ENCODE measurements at regions not wholly inside any gene's neighbourhood (a gene's known extent, or its start where the extent isn't known, plus 50 kb on each side); places are given as distances from the start of the nearest gene placed in this dataset.
"Not testable (repeated sequence)": the region's sequence is repeated elsewhere in the genome, so short reads cannot be mapped to it uniquely, and the experiment has no call there.

DNA sequence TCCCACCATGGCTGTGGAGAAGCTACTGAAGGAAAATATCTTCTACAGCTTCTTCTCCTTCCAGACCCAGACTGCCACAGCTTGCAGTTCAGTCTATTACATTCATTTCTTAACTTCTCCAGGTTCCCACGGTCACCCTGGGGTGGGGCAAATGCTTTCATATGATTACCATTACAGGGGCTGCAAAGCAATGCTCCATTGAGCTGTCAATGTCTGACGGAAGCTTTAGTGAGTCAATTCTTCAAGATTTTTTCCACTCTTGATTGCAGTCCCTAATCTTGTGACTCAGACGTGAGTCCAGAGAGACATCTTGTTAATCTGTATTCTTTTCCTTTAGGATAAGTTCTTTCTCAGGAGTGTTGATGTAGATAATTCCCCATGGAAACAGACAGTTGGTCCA, 233.4 kb upstream of the DDI1 start:
- DNase-seq (ENCODE audit: low read depth, low spot score) = no peak

DNA sequence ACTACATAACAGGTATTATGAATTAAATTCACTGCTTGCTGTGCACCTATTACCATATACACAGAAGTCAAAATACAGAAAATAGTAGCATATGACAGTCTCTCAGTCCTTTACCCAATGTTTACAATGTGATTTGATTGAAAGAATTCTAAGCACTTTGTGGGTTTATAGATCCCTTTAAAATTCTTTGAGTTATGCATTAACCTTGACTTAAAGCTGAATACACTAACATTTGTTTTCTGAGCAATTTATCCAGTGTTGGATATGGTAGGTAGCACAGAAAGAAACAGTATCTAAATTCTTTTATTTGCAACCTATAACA, 230.8 kb upstream of the DDI1 start:
- DNase-seq (ENCODE audit: low read depth, low spot score) = no peak

DNA sequence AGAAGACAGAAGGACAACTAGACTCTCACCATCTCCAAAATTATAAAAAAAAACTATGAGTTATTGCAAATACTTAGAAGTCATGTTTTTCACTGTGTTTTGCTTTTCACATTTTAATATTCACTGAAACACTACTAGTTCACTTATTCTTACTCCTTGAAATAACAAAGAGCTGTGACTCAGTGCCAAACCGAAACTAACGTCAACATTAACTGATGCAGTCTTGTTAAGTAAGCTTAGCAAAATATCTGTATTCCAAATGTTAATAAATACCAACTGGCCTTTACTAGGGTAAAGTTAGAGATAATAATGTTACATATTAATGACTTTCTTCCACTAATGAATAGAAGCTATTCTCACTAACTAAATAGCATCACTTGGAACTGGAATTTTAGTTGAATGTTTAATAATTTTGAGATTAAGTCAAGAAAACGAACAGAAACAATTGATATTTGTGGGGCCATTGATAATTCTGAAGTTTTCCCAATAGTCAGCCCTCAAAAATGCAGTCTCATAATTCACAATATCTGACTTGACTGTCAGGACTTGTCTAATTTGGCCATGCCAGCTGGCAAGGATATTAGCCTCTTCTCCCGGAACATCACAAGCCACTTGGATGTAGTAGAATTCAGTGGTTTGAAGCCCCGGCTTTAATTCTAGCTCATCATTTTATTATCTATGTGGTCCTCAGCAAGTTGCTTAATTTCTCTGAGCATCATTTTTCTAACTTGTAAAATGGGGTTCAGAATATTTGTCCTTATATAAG, 230.1 kb upstream of the DDI1 start:
- DNase-seq (ENCODE audit: low read depth, low spot score) = peak; percentile 77

DNA sequence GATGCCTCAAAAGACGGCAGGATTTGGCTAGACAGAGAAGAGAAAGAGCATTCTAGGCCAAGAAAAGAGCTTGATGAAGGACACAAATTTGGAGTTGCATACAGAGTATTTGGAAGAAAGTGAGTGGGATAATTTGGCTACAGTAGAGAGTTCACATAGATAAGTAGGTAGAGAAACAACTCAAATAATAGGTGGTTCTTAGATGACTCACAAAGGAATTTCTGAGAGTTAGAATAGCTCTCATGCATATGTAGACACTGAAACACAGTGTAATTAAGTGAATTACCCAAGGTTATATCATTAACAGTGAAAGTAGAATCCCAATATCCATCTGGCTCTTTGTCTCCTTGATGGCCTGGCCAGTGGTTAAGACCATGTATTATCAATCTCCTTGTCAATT, 228.6 kb upstream of the DDI1 start:
- DNase-seq (ENCODE audit: low read depth, low spot score) = no peak

DNA sequence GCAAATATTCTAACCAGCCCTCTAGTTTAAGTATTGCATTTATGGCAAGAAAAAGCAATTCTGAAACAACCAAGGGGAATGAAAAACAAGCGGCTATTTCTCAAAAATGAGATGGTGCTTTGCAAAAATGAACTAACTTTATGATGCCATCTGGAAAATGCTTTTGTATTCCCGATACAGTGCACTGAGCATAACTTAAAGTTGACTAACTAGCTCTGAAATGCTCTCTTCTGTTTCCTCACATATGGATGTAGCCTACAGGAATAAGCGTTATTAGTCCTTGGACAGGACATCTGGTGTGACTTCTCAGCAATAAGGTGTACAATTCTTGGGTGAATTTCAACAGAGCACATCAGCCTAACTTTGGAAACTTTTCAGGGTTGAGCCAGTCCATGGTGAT, 228.2 kb upstream of the DDI1 start:
- DNase-seq (ENCODE audit: low read depth, low spot score) = no peak

DNA sequence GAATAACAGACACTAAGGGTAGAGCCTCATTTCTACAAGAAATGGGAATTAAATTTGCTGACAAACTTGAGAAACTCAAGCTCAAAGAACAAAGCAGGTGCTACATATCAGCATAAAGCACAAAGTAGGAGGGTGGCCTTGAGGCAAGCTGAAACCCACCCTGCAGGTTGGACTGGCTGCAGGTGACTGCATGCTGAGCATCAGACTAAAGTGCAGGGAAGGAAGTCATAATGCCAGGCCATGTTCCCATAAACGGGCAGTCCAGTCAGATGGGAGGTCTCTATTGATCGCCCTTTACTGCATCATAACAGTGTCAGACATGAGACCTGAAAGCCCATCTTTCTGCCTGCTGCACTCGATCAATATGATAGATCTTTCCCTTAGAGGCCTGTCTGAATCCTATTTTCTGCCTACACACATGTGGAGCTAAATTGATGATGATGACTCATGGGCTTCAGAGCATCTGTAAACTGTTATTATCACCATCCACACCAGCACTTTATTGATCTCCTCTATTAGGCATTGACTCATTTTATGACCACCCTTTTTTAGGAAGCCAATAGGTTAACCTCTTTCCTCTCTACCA, 224.5 kb upstream of the DDI1 start:
- no peak for DNase-seq (ENCODE audit: low read depth, low spot score)

DNA sequence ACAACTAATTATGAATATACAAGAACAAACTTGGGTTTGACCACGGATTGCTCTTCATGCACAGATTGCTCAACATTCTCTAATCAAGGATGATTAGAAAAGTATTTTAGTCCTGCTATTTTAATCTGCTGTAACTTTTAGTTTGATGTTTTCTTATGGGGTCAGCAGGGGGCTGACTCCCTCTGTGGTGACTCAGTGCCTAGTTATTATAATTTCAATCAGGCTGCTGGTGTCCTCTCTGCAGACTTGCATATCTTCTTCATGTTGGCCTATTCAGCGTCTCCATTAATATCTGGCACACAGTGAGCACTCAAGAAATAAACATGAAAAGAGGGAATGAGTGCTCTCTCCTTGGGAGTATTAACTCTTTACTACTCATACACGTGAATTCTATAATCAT, 223.8 kb upstream of the DDI1 start:
- peak; percentile 39 for DNase-seq (ENCODE audit: low read depth, low spot score)

DNA sequence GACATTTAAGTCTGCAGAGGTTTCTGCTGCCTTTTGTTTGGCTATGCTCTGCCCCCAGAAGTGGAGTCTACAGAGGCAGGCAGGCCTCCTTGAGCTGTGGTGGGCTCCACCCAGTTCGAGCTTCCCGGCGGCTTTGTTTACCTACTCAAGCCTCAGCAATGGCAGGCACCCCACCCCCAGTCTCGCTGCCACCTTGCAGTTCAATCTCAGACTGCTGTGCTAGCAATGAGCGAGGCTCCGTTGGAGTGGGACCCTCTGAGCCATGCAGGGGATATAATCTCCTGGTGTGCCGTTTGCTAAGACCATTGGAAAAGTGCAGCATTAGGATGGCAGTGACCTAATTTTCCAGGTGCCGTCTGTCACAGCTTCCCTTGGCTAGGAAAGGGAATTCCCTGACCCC, 216.1 kb upstream of the DDI1 start:
- not testable (repeated sequence) for DNase-seq (ENCODE audit: low read depth, low spot score)

DNA sequence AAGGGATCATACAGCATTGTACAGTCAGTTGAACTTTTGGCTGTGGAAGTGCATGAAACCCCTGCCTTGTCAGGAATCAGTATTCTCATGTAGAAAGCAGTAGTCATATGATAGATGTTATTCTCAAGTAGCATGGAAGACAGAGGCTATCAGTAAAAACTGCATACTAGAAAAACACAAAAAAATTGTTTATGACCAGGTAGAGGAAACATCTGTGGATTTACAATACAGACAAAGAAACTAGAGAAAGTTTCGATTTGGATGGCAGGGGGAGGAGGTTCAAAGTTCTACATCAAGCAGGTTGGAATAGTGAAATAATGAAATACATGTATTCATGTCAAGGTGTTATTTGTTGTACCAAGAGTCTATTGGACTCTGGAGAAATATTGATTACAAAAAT, 212.3 kb upstream of the DDI1 start:
- DNase-seq (ENCODE audit: low read depth, low spot score) = no peak

DNA sequence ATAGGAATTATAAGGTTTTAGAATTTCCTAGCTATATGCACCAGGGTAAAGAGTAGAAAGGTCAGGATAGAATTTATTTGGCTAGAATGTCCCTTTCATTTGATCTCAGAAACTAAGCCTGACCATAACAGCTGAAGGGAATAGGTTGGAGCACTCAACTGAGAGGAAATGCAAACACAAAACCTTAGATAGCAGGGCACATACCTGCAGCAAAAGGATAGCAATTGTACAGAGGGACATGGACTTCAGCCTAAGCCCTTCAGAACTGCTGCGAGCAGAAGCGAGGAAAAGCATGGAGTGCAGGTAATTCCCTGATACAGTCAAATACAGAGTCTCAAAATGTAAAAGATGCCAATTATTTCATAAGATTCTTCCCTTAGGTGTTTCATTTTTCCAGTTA, 211.0 kb upstream of the DDI1 start:
- DNase-seq (ENCODE audit: low read depth, low spot score) = no peak

DNA sequence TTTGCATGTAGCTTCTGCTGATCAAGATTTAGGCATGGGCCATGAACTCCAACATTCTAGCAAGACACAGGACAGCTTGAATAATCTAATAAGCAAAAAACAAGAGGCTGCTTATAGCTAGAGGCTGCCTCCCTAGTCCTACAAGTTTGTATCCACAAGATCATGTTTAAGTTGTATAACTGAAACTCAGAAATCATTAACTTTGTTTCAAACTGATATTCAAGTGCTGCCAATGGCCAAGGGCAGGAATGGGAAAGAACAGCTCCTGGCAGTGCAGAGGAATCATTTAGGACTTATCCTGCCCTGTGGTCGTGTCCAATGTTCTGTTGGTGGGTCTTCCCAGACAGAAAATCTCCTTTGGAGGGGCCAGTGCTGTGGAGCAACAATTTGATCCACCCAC, 209.6 kb upstream of the DDI1 start:
- DNase-seq (ENCODE audit: low read depth, low spot score) = no peak

DNA sequence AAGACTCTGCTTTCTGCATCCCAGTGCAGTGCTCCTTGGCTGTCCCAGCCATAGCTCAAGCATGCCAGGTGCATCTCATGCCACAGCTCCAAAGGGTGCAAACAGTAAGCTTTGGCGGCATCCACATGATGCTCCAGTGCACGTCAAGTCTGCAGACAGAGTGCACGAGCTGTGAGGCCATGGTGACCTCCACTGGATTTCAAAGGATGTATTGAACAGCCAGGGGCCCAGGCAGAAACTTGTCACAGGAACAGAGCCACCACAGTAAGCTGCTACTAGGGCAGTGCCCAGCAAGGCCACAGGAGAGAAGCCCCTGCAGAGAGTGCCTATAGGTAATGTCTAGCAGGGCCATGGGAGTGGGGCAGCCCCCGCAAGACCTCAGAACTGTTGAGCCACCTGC, 206.8 kb upstream of the DDI1 start:
- DNase-seq (ENCODE audit: low read depth, low spot score) = no peak

DNA sequence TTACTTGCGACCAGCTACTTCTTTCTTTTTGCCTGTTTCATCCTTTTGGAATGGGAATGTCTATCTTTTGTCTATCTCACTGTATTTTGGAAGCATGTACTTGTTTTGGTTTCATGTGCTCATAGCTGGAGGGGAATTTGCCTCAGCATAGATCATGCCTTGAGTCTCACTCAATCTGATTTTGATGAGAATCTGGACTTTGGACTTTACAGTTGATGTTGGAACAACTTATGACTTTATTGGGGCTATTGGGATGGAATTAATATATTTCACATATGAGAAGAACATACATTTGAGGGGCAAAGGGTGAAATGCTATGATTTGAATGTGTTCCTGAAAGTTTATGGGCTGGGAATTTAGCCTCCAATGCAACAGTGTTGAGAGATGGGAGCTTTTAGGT, 206.2 kb upstream of the DDI1 start:
- no peak for DNase-seq (ENCODE audit: low read depth, low spot score)

DNA sequence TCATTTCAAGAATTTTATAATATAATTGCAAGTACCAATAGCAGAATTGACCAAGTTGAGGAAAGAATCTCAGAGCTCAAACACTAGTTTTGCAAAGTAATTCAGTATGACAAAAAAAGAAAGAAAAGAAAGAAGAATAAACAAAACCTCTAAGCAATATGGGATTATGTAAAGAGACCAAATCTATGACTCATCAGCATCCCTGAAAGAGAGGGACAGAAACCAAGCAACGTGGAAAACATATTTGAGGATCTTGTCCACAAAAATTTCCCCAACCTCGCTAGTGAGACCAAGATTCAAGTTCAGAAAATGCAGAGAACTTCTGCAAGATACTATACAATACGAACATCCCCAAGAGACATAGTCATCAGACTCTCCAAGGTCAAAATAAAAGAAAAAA, 203.7 kb upstream of the DDI1 start:
- DNase-seq (ENCODE audit: low read depth, low spot score) = no peak

DNA sequence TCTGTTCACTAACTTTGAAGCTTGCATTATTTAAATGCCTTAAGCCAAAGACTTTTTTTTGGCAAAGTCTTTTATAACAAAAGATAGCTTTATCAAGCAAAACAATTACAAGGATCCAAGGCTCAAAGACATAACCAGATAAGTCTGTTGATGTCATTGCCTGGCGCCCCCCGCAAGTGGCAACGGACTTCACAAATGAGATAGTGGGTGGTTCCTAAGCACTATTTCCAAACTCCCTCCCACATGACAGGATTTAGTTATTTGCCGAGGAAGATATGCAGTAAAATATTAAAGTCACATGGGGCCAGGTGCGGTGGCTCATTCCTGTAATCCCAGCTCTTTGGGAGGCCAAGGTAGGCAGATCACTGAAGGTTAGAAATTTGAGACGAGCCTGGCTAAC, 194.2 kb upstream of the DDI1 start:
- no peak for DNase-seq (ENCODE audit: low read depth, low spot score)

DNA sequence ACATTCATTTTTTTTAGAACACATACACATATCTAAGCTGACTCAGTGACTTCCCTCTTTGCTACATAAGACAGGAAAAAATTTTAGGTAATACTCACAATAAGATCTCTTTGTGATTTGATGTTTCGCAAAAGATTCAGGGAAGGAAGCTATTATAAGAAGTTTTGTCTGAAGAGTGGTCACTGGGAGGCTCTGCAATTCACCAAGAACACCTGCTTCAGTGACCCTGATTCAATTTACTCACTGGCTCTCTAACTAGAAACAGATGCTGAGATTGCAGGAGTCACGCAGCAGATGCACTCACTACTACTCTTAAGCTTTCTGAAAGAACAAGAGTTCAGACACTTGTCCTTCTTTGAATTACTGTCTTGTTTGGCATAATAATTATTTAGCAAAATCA, 193.6 kb upstream of the DDI1 start:
- peak; percentile 21 for DNase-seq (ENCODE audit: low read depth, low spot score)

DNA sequence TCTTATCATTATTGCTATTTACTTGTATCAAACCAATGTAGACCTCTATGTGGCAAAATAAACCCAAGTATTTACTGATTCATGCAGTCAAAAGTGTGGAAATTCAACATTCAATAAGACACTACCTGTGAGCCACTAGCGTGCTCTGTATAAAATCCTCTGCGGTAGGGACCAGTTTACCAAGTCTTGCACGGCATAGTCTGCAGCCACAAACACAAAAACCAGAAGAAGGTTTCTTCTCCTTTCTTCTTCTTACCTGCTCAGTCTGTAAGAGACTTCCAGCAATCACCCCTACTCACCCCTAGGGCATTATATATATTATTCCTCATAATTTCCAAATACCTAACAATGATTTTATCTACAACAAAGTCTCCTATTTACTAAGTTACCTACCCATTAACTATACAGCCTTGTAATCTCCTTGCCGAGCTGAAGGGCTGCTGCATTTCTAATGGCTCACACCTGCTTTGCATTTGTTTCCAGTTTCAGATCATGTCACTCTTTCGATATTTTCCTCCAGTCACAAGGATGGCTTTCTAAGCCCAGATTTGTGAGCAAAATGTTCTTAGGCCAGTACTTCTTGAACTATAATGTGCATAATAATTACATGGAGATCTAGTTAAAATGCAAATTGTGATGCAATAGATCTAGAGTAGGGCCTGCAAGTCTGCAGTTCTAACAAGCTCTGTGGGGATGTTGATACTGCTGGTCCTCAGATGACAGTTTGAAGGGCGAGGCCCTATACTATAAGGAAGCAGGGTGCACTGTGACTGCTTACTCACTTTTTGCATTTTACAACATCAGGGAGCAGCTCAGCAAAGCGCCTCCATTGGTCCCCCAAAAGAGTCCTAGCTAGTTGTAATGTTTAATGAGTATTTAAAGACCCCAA, 191.9 kb upstream of the DDI1 start:
- no peak for DNase-seq (ENCODE audit: low read depth, low spot score)

DNA sequence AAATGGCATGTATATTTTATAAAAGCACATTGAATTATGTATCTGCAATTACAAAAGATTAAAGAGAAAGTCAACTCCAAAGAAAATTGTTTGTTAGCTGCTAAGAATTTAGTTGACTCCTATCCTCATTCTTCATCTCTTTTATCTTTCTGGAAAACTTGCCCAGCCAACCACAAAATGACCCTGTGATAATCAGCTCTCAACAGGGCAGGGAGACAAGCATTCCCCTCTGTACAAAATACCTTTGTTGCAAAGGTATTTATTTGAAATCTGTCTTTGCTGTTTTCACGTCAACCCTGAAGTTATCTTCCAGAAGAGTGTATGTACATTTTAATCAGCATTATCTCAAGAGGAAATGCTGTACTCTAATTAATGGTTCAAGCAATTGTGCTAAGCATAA, 191.1 kb upstream of the DDI1 start:
- no peak for DNase-seq (ENCODE audit: low read depth, low spot score)

DNA sequence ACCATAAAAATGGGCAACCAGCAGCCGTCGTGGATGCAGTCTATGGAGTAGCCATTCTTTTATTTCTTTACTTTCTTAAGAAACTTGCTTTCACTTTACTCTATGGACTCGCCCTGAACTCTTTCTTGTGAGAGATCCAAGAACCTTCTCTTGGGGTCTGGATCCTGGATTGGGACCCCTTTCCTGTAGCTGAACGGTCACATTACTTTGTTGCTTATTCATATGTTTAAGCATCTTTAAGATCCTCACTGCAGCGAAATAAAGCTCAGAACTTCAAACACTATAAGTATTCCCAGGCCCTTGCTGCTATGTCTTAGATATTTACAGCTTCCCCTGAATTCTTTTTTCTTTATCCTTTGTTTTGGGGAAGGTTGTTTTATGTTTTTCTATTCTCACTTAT, 187.8 kb upstream of the DDI1 start:
- DNase-seq (ENCODE audit: low read depth, low spot score) = no peak

DNA sequence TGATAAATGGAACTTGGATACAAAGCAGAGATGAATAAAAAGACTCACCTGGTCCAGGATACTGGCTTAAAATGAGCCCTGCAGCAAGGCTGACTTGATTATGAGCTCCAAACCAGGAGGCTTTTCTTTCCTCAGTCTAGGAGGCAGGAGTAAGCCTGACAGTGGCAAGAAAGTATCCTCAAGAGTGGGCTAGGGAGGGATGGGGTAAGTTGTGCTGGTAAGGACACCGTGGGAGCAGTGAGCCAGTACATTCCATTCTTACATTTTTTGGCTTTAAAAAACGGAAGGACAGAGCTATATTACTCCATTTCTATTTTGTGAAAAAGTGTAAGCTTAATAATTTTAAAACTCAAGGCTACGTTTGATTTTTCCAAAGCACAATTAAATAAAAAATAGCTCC, 187.1 kb upstream of the DDI1 start:
- no peak for DNase-seq (ENCODE audit: low read depth, low spot score)

DNA sequence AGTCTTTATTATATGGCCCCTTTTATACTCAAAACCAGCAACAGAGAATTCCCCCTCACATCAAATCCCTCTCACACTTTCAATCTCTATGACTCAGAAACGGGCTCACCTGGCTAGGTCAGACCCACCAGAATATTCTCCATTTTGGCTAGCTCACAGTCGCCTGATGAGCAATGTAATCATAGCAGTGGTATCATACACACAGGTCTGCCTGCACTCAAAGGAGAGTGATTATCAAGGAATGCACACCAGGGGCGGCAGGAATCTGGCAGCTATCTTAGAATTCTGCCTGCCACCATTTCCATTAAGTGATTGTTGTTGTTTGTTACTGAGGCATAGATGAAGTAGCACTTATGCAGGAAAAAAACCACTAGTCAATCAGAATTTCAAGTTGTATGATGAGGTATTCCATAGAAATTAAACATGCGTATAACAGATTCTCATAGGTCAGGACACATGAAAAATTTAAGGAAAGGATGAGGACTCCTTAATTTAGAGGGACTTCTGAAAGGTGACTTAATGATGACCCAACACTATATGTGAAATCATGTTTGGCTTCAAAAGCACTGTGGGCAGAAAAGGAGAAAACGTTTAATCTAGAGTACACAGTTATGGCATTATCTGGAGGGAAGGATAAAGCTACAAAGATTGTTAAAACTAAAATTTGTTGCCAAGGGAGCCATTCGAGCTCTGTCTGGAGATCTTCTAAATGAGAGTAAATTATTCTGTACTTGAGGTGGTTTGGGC, 185.8 kb upstream of the DDI1 start:
- no peak for DNase-seq (ENCODE audit: low read depth, low spot score)

DNA sequence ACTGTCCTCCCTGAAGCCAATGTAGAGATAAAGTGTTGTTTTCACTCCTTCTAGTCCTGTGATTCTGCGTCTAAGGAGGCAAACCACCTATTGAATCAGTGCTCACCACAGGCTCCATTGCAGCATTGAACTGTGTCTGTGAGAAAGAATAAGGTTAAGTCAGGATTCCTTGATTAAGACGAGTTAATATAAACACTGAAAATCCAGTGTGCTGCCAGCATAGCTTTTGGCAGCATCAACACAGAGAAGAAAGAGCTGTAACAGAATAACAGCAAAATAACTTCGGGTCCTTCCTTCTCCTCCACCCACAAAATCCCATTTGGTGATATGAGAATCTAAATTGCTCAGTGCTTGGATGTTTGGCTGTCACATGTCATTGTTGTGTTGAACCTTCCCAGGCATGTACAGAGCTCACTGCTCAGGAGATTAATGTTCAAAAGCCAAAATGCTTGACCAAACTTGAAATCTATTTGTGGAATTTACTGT, 185.2 kb upstream of the DDI1 start:
- DNase-seq (ENCODE audit: low read depth, low spot score) = no peak

Measured in smooth muscle cell of the brain vasculature (primary cell).